RPMI8226 (cell line): ENCODE measurements at regions not wholly inside any gene's neighbourhood (a gene's known extent, or its start where the extent isn't known, plus 50 kb on each side); places are given as distances from the start of the nearest gene placed in this dataset.
A peak's percentile ranks its signal among the peaks of the same experiment; 100 is the strongest.

Source experiments
- DNase-seq: peaks from one replicate; pipeline ENCODE4 v3.0.0-alpha.2; 2015

- DNase-seq: no peak
Observed at GRCh38 chr2:75379476-75380210, 180.3 kb upstream of the TACR1 start.

DNA sequence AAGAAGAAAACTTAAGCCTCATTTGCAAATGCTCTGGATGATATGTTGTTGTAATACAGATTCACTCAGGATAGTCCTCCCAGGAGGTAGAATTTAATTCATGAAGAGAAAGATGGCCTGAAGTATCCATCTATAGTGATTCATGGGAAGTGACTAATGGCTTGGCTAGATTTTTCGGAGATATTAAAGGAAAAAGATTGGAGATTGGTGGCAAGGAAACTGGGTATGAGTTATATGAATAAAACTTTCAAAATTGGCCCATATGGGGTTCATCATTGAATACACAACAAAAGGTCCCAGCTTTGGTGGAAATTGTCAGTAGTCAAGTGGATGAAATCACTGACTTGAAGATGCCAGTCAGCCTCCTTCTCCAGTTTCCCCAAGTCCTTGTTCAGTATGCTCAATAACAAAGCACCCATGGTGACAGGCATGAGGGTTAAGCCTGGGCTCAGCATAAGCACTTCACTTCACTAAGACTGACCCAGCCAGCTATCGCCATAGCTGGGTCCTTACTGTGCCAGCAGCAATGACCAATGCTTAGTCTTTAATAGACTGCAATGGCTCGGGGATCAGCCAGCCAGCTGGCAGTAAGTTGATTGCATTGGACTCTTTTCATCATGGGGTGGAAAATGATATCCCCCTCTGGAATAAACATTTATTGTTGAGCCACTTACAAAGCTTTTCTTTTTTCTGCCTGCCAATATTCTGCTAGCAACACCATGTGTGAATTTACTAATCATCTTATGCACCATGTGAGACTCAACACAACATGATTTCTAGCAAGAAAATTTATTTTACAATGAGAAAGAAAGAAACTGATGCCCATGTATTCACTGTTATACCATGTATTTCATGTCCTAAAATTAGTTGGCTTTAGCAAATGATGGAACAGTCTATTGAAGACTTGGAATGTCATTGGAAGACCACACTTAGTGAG lies 176.6 kb upstream of the TACR1 start:
- DNase-seq: no peak

DNA sequence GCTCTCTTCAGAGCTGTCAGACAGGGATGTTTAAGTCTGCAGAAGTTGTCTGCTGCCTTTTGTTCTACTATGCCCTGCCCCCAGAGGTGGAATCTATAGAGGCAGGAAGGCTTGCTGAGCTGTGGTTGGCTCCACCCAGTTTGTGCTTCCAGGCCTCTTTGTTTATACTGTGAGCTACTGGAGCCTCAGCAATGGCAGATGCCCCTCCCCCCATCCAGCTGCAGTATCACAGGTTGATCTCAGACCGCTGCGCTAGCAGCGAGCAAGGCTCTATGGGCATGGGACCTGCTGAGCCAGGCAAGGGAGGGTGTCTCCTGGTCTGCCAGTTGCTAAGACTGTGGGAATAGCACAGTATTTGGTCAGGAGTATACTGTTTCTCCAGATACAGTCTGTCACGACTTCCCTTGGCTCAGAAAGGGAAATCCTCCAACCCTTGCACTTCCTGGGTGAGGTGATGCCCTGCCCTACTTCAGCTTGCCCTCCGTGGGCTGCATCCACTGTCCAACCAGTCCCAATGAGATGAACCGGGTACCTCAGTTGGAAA lies 175.2 kb upstream of the TACR1 start:
- DNase-seq: peak; percentile 73

GRCh38 chr2:75367401-75367800 lies 168.1 kb upstream of the TACR1 start:
- DNase-seq: no peak

DNA sequence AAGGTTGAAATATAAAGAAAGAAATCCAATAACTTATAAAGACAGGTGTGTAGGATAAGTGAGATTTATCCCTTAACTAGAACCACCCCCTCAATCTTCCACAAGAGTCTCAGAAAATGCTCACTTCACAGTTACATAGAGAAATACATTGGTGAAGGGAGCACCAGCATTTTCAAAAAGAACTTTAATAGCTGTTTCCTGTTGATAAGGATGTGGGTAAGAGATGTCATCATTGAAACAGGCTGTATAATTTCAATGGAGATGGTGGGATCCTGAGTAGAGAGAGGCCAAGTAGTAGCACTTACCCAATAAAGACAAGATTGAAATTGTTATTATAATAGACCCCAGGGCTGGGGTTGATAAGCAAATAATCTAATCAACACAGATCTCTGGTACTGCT lies 162.2 kb upstream of the TACR1 start:
- DNase-seq: no peak

- no peak for DNase-seq
Observed at GRCh38 chr2:75360945-75361344, 161.6 kb upstream of the TACR1 start.

- no peak for DNase-seq
Observed at GRCh38 chr2:75356865-75357264, 157.5 kb upstream of the TACR1 start.

DNA sequence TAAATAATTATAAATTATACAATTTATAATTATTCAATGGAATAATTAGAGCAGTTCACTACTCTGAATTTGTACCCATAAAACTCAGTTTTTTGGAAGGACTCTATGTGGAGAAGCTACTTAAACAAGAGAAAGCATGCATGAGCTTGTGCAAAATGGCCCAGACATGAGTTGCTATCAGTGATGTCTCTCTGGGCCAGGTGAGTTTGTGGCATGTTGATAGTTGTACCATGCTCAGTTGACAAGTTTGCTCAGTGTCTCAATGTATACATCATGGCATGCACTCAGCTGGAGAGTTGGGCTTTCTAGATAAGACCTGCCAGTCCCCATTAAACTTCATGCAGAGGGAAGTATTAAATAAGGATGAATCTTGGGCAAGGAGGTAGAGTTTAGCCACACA lies 153.8 kb upstream of the TACR1 start:
- DNase-seq: no peak

DNA sequence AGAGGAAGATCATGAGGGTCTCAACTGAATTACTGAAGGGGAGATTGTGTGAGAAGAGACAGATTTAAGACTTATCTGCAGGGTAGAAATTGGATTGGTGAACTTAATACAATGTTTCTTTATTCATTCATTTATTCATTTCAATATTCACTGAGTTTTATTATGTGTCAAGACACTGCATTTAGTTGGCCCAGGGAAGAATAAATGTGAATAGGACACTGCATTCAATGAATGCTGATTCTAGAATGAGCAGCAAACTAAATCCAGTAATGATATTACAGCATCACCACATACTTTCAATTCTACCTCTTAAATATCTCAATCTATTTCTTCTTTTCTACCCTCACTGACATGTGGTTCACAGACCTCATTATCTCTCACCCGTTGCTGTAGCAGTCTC lies 149.0 kb upstream of the TACR1 start:
- no peak for DNase-seq

DNA sequence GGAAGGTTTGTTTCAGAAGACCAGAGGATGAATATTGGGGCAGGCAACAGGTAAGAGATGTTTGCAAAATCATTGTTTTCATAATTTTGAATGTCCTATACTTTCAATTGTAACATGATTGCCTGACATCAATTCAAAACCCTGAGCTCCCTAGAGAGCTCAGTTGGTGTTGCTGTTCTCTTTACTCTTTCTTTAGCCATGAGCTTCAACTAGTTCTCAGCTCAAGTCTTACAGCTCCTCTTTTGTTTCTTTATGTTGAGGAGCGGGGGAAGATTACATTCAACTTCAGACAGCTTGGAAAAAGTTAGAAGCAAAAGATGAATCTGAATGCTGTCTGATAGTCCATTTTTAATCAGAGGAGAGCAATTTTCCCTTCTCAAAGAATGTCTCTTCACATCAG lies 144.8 kb upstream of the TACR1 start:
- no peak for DNase-seq

DNA sequence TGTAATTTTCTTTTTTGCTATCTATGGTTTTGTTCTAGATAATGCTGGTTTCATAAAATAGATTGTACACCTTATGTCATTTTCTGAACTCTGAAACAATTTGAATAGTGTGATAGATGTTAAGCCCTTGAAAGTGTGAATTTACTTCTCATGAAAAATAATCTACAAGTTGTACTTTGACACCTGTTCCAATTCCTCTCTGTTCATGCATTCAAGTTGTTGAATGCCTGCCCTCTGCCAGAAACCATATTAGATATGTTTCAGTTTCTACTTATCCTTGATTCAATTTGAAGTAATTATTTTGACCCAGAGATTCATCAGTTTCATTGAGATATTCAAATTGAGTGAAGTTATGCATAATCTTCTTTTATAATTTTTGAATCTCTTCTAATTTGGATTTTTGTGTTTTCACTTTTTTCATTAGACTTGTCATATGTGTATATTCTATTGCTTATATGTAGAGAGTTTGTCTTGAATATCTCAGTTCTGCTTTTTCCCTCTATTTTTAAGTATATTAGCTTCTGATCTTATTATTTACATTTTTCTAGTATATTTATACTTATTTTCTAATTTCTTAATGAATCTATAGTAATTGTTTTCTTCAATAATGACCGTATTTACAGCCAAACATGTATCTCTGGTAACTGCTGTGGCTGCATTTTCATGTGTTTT lies 143.3 kb upstream of the TACR1 start:
- DNase-seq: peak; percentile 11

GRCh38 chr2:75340560-75340959 lies 141.2 kb upstream of the TACR1 start:
- peak; percentile 12 for DNase-seq

DNA sequence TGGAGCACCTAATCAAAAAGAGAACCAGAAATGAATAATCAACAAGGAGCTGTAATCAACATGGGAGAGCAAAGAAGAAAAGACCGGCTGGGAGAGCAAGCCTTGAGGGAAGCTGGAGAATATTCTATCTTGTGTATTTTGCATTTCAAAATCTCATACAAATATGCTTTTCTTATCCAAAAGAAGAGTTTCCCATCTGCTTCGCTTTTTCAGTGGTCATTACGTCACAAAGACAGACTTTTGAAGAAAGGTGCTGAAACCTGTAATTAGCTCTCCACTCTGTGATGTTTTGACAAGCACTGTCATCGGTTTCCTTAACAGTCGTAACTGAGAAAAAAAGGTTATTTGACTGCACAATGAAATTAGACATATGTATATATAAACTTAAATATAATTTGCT lies 139.1 kb upstream of the TACR1 start:
- DNase-seq: no peak

GRCh38 chr2:75337619-75338018 lies 138.3 kb upstream of the TACR1 start:
- DNase-seq: peak; percentile 42

DNA sequence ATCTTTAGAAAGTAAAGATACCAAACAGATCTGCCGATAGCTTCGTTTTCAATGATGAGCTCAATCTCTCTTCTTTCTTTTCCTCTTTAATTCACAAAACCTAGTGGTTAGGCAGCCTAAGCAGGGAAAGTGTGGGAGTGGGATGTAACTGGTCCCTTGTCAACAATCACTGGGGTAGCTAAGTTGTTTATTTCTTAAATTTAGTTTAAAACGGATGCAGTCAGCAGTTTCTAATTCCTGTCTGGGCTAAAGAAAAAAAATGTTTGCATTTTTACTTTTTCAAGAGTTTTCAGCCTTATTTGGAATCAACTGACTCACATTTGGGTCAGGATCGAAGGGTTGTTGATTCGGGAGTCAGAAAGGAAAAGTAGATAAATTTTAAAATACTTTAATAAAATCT lies 137.7 kb upstream of the TACR1 start:
- DNase-seq: peak; percentile 7

DNA sequence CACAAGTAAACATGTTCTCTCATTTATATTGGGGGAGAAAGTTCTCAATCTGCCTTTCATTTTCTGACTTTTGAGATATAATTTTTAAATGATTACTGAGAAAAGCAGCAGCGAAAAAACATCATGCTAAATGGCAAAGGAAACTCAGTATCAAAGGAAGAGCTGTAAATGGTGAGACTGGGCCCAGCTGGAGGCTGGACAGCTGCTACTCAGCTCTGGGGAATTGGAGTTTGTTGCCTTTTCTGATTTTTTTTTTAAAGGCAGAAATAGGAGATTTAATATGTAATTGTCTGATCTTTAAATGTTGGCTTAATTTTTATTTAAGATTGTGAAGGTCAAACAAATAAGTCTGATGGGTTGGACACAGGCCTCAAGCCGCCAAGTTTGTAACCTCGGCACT lies 137.1 kb upstream of the TACR1 start:
- DNase-seq: no peak

GRCh38 chr2:75334076-75334475 lies 134.8 kb upstream of the TACR1 start:
- DNase-seq: no peak

DNA sequence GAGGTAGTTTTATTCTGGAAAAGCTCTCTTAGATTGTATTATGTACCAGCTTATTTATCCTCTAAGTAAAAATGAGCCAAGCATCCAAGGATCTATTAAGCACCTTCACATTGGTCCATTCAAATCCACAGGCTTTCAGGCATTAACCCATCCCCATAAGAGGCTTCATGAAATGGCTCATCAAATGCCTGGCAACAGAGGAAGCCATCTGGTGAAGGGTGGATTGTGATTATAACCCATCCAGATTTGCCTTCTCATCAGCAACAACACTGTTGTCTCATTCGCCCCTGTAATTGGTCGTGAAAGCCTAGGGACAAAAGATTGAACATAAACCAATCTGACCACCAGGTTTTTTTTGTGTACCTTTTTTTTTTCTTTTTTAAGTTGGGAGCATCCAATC lies 134.3 kb upstream of the TACR1 start:
- DNase-seq: no peak

DNA sequence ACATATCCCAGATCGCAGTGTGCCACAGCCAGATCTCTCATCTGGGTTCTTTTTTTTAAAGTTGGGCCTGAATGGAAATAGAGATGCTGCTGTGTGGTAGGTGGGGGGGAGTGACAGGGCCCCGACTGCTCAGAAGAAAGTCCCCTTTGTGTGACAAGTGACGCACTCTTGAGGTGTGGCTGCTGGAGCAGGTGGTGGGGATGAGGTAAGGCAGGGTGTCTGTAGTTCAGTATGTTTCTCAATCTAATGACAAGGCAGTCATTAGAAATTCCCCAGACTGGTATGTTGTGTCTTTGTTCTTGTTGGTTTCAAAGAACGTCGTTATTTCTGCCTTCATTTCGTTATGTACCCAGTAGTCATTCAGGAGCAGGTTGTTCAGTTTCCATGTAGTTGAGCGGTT lies 128.8 kb upstream of the TACR1 start:
- DNase-seq: no peak

DNA sequence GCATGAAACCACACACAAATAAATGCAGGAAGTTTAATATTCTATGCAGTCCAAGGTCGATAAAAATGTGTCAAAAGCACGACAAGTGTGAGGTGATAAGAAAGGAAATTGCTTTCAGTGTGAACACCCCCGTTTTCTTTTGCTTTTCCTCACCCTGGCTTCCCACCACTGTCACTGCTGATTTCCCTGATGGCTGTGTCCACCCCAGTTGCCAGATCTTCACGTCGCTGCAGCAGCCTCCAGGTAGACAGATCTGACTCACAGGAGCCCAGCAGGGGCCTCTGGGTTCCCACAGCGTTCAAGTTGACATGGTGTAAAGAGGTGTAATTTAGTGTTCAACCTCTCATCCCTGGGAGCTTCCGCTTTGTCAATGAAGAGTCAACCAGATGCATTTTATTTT lies 128.0 kb upstream of the TACR1 start:
- no peak for DNase-seq

GRCh38 chr2:75326645-75327044 lies 127.3 kb upstream of the TACR1 start:
- DNase-seq: no peak

DNA sequence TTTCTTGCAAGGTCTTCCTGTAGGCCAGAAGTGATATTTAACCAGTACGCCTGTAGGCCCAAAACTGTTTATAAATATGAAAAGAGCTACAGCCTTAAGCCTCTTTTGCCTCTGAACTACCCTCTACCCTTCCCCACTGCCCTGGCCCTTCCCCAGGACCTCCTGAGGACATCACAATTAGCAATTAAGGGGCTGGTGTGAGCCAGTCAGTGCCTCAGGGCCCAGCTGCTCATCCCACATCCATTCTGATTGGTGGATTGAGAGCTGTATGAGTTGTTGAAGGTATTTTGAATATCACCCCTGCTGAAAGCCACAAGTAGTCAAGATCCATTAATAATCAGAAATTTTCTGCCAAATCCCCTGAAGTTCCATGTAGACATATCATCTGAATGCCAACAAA lies 126.3 kb upstream of the TACR1 start:
- DNase-seq: no peak

GRCh38 chr2:75324861-75325284 lies 125.6 kb upstream of the TACR1 start:
- no peak for DNase-seq
